Urothelium cell line (cell line): ENCODE measurements at regions not wholly inside any gene's neighbourhood (a gene's known extent, or its start where the extent isn't known, plus 50 kb on each side); places are given as distances from the start of the nearest gene placed in this dataset.
"Not testable (repeated sequence)": the region's sequence is repeated elsewhere in the genome, so short reads cannot be mapped to it uniquely, and the experiment has no call there.

Source experiments
- DNase-seq: peaks from one replicate; pipeline ENCODE4 v3.0.0; 2011; ENCODE audit warnings: low spot score, mixed read lengths
- FAIRE-seq: peaks from 2 replicates; lab custom pipeline; 2011; peaks lifted over from hg19 to GRCh38; lab: Jason Lieb, UNC

- FAIRE-seq (no peak), DNase-seq (no peak)
Observed at GRCh38 chr6:159527351-159527750, 165.7 kb downstream of the SOD2 start.

GRCh38 chr6:159525445-159526025, 167.5 kb downstream of the SOD2 start:
- DNase-seq (no peak), FAIRE-seq (no peak)

- DNase-seq: no peak
- FAIRE-seq: no peak
Observed at GRCh38 chr6:159522877-159523547, 170.0 kb downstream of the SOD2 start.

- DNase-seq: no peak
- FAIRE-seq: no peak
Observed at GRCh38 chr6:159521962-159522361, 171.1 kb downstream of the SOD2 start.

- FAIRE-seq: no peak
- DNase-seq: no peak
Observed at GRCh38 chr6:159520002-159520401, 173.0 kb downstream of the SOD2 start.

- FAIRE-seq, DNase-seq: not testable (repeated sequence)
Observed at GRCh38 chr6:159515811-159516210, 177.2 kb downstream of the SOD2 start.

GRCh38 chr6:159513914-159514313, 179.1 kb downstream of the SOD2 start:
- DNase-seq (no peak), FAIRE-seq (no peak)

- no peak for DNase-seq
- no peak for FAIRE-seq
Observed at GRCh38 chr6:159513074-159513720, 179.8 kb downstream of the SOD2 start.

GRCh38 chr6:159512571-159512970, 180.5 kb downstream of the SOD2 start:
- DNase-seq (no peak), FAIRE-seq (no peak)

GRCh38 chr6:159512104-159512503, 180.9 kb downstream of the SOD2 start:
- no peak for DNase-seq
- FAIRE-seq: no peak

- no peak for FAIRE-seq
- DNase-seq: no peak
Observed at GRCh38 chr6:159510141-159510540, 182.9 kb downstream of the SOD2 start.

- FAIRE-seq (no peak), DNase-seq (no peak)
Observed at GRCh38 chr6:159508931-159509330, 184.1 kb downstream of the SOD2 start.

GRCh38 chr6:159506048-159506447, 187.0 kb downstream of the SOD2 start:
- DNase-seq: no peak
- no peak for FAIRE-seq

- FAIRE-seq: no peak
- DNase-seq: peak; percentile 26
Observed at GRCh38 chr6:159505140-159505922, 187.7 kb downstream of the SOD2 start.

- FAIRE-seq: no peak
- DNase-seq: no peak
Observed at GRCh38 chr6:159501558-159501957, 191.5 kb downstream of the SOD2 start.

- DNase-seq: no peak
- no peak for FAIRE-seq
Observed at GRCh38 chr6:159499034-159499433, 194.0 kb downstream of the SOD2 start.

- DNase-seq (no peak), FAIRE-seq (no peak)
Observed at GRCh38 chr6:159494586-159494972, 198.5 kb downstream of the SOD2 start.

- DNase-seq: no peak
- FAIRE-seq: no peak
Observed at GRCh38 chr6:159493898-159494585, 199.0 kb downstream of the SOD2 start.

GRCh38 chr6:159493231-159493897, 199.7 kb downstream of the SOD2 start:
- DNase-seq (no peak), FAIRE-seq (no peak)

- FAIRE-seq (no peak), DNase-seq (no peak)
Observed at GRCh38 chr6:159490298-159490937, 202.6 kb downstream of the SOD2 start.
